ENCODE measurements at regions not wholly inside any gene's neighbourhood (a gene's known extent, or its start where the extent isn't known, plus 50 kb on each side); places are given as distances from the start of the nearest gene placed in this dataset.

GRCh38 chr4:13876131-13876530, 248.6 kb upstream of the BOD1L1 start:
- no peak for DNase-seq (ENCODE audit: low spot score)

GRCh38 chr4:13876940-13877339, 249.4 kb upstream of the BOD1L1 start:
- H3K4me3 ChIP-seq: no peak overlapping the region
- no peak for DNase-seq (ENCODE audit: low spot score)
- no peak for TF ChIP-seq CTCF (IDR thresholded peaks at IDR 0.05)

More at GRCh38 chr4:13876131-13876530, 248.6 kb upstream of the BOD1L1 start:
- TF ChIP-seq CTCF (IDR thresholded peaks at IDR 0.05): no peak
- Histone ChIP-seq H3K4me3 (no peak overlapping the region), H3K27ac (no peak overlapping the region)

GRCh38 chr4:13877626-13878025, 250.1 kb upstream of the BOD1L1 start:
- Histone ChIP-seq H3K27ac (no peak overlapping the region), H3K4me3 (no peak overlapping the region)
- no peak for DNase-seq (ENCODE audit: low spot score)
- no peak for TF ChIP-seq CTCF (IDR thresholded peaks at IDR 0.05)

More at GRCh38 chr4:13876940-13877339, 249.4 kb upstream of the BOD1L1 start:
- H3K27ac ChIP-seq: no peak overlapping the region

GRCh38 chr4:13881892-13882291, 254.4 kb upstream of the BOD1L1 start:
- no peak overlapping the region for H3K27ac ChIP-seq
- H3K4me3 ChIP-seq: no peak overlapping the region
- TF ChIP-seq CTCF (IDR thresholded peaks at IDR 0.05): no peak
- DNase-seq (ENCODE audit: low spot score): no peak

- H3K4me3 ChIP-seq: no peak overlapping the region
- no peak for DNase-seq (ENCODE audit: low spot score)
- no peak overlapping the region for H3K27ac ChIP-seq
- TF ChIP-seq CTCF (IDR thresholded peaks at IDR 0.05): no peak
Measured at GRCh38 chr4:13887010-13887409, 259.5 kb upstream of the BOD1L1 start.

GRCh38 chr4:13888112-13888511, 260.6 kb upstream of the BOD1L1 start:
- no peak for TF ChIP-seq CTCF (IDR thresholded peaks at IDR 0.05)
- Histone ChIP-seq H3K4me3 (no peak overlapping the region), H3K27ac (no peak overlapping the region)
- DNase-seq (ENCODE audit: low spot score): no peak

GRCh38 chr4:13891544-13891939, 264.0 kb upstream of the BOD1L1 start:
- H3K4me3 ChIP-seq: no peak overlapping the region
- no peak for TF ChIP-seq CTCF (IDR thresholded peaks at IDR 0.05)
- peak overlapping the region in 1 of 2 donors; percentile 39 for H3K27ac ChIP-seq
- no peak for DNase-seq (ENCODE audit: low spot score)

All from coronary artery (tissue), 2 donors.